HG03175 (cell line): ENCODE measurements at regions not wholly inside any gene's neighbourhood (a gene's known extent, or its start where the extent isn't known, plus 50 kb on each side); places are given as distances from the start of the nearest gene placed in this dataset.

ENCODE experiments used
- ATAC-seq: cut with Tn5 transposase; IDR thresholded peaks from one replicate; pipeline ENCODE4 v1.9.1; 2021; ENCODE audit warnings: mild to moderate bottlenecking, moderate library complexity; ENCODE audit not compliant: unreplicated experiment

DNA sequence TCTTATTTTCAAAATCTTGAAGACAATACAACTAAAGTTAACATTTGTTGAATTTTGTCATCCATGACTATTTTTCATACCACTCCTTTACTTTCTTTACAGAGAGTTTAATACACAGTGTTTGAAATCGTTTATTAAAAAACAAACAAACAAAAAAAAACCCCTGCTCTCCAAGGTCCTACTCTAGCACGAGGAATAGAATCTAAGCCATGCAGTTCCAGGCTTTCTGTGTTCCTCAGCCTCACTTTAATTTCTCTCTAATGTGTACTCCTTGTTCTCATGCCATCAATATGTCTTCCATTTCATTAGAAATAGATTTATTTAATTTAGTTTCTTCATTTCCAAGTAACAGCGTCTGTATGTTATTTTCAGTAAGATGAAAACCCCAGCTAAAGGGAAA is 381.2 kb upstream of the MC4R start:
- no peak for ATAC-seq

DNA sequence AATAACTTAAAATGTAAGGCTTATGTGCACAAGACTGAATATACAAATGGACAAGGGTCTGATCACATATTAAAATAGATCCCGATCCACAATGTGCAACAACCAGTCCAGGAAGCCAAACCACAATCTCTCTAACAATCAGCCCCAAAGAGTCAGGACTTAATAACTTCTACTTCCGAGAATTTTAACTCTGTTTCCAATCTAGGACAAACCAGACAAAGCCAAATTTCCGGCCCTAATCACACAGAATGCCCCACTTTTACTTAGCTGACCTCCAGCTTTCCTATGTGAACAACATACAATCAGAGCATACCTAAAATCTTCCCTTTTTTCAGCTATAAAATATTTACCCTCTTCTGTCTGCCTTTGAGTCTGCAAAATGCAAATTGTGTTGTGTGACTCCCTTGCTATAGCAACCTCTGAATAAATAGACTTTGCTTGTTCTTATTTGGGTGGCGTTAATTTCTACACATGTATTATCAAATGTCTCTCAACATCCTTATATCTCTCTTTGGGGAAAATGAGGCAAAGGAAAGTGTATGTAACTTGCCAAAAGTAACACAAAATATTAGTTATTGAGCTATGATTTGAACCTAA is 381.9 kb upstream of the MC4R start:
- ATAC-seq: no peak

DNA sequence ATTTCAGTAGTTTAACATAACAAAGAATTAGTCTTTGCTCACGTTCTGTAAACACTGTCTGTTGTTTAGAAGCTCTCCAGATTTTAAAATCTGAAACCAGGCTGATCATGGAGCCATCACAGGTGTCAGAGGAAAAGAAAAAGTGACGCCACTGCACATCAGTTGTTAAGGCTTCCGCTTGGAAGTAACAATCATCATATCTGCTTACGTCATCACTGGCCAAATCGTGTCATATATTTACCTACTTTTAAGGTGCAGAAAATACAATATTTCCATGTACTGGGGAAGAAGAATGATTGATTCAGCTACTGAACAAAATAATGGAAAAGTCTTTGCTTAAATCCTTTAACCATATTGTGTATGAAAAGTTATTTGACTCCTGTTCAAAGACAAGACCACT is 382.6 kb upstream of the MC4R start:
- ATAC-seq: no peak

DNA sequence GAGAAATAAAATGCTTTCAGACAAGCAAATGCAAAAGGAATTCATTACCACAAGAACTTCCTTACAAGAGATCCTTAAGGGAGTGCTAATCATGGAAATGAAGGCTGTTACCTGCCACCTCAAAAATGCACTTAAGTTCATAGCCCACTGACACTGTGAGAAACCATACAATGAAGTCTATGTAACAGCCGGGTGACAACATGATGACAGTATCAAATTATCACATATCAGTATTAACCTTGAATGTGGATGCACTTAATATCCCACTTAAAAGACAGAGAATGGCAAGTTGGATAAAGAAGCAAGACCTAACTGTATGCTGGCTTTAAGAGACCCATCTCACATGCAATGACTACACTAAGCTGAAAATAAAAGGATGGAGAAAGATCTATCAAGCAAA is 403.4 kb upstream of the MC4R start:
- ATAC-seq: no peak

DNA sequence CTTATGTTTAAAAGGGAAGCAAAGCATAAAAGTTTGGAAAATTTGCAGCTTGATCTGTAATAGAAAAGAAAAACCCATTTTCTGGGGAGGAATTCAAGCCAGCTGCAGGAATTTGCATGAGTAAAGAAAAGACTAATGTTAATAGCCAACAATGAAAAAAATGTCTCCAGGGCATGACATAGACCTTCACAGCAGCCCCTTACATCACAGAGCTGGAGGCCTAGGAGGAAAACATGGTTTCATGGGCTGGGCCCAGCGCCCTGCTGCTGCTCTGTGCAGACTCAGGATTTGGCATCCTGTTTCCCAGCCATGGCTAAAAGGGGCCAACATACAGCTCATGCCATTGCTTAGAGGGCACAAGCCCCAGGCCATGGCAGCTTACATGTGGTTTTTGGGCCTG is 411.6 kb upstream of the MC4R start:
- no peak for ATAC-seq

DNA sequence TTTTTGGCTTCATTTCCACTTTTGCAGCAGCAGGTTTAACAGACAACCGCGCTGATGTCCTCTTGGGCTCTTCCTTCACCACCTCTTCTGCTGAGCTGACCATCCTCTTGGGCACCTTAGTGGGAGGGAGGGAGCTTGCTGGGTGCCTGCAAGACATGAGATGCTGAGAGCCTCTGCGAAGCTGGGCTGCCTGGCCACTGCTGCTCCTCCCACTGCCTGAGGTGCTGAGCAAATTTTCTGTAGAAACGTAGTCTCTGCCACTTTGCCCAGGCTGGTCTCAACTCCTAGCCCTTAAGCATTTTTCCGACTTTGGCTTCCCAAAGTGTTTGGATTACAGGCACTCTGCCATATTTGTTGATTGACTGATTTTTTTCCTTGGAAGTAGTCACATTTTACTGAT is 422.2 kb upstream of the MC4R start:
- ATAC-seq: no peak

DNA sequence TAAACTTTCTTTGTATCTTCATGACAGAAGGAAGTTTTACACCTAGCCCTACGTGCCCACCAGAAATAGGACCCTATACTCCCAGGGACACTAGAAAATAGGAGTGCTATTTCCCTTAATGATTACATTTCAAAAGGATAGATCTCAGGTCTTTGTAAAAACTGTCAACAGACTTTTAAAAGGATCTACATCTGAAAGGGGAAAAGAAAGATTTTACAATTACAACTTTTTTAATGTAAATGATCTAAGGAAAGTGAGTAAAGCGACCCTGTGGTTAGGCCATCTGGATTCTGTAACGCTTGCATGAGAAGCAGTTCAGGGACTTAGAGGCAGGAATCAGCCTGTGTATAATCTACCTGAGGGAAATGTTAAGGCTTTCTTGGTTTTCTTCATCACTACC is 431.8 kb upstream of the MC4R start:
- ATAC-seq: no peak

DNA sequence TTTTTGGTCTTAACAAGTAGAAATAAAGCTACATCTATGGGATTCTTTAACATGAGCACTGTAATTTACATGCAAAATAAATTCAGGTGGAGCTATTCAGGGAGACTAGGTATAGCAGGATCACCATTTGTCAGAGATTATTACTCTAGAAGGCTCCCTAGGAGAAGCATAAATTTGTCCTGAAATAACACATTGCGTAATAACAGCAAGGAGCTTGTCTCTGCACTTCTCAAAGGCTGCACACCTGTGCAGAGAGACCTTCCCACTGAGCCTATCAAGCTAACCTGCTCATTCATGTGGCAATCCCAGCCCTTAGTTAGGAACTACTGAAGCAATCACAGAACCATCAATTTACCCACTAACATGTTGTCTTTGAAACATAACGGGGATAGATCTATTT is 437.4 kb upstream of the MC4R start:
- no peak for ATAC-seq

DNA sequence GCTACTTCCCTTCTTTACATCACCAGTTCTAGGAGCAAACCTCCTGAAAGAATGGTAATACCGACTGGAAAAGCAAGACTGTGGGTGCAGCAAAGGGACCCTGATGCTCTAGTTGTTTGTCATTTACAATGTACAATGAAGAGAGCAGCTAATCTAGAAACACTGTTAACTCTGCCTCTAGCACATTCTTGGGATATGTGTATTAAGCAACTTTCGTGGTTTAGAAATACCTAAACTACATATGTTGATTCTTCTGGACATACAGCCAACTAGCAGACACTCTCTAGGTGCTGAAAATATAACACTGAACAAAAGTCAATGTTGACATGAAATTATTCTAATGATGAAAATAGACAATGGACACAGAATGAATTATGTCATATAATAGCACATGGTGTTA is 440.3 kb upstream of the MC4R start:
- no peak for ATAC-seq

DNA sequence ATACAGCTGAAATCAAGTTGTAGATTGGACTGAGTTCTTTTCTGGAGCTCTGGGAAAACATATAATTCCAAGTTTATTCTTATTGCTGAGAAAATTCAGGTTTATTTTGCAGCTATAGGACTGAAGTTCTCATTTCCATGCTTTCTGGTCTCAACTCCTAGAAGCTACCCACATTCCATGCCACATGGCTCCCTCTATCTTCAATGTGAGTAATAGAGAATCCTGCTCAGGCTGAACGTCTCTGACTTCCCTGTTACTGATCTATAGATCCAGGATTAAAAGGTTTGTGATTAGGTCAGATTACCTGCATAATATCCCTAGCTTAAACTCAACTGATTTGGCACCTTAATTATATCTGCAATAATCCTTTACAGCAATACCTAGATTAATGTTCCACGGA is 453.8 kb upstream of the MC4R start:
- ATAC-seq: no peak

DNA sequence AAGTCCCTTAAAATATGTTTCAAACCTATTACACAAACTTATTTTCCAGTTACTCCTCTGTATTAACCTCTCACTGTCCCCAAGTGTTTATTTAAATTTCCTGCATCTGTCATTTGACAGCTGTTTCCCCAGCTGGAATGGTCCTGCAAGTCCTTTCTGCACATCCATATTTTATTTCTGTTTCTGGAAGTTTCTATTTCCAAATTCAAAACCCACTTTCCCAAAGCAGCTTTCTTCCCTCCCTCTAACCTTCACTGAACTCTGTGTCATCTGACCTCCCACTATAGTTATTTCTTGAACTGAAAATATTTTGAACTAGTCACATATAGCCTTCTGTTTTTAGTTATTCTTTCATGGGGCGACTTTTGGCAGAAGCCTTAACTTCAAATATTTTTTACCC is 459.4 kb upstream of the MC4R start:
- no peak for ATAC-seq

DNA sequence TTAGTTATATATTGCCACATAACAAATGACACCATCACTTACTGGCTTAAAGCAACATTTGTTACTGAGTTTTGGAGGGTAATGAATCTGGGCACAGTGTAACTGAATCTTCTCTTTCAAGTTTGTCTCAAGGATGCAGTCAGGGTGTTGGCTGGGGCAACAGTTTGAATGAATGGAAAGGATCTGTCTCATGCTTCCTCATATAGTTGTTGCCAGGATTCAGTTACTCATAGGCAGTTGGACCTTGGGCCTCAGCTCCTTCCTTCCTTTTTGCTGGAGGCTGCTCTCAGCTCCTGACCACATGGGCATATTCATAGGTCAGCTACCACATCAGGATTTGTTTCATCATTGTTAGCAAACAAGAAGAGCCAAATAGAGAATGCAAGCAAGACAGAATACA is 466.1 kb upstream of the MC4R start:
- no peak for ATAC-seq

DNA sequence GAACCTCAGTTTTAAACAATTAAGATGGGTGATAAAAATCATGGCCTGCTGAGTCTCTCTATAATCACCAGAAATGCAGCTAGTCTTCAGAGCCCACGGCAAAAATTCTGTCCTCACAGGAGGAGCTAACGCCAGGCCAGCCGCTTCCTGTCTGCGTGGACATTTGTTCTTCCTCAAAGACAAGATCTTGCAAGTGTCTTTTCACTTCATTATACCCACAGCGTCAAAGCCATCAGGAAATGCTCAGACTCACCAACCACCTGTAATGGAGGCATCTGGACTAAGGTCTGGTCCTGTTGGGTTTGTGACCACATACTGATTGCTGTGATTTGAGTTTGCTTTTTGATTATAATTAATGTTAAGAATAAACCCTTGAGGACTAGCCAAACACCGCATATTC is 473.8 kb upstream of the MC4R start:
- ATAC-seq: no peak

DNA sequence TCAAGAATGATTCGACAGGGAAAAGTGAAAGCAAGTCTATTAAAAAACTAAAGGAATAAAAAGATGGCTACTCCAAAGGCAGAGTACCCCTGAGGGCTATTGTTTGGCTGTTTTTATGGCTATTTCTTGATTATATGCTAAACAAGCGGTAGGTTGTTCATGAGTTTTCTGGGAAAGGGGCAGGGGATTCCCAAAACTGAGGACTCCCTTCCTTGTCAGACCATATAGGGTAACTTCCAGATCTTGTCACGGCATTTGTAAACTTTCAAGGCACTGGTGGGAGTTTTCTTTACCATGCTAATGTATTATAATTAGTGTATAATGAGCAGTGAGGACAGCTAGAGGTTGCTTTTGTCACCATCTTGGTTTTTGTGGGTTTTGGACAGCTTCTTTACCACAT is 474.9 kb upstream of the MC4R start:
- no peak for ATAC-seq

DNA sequence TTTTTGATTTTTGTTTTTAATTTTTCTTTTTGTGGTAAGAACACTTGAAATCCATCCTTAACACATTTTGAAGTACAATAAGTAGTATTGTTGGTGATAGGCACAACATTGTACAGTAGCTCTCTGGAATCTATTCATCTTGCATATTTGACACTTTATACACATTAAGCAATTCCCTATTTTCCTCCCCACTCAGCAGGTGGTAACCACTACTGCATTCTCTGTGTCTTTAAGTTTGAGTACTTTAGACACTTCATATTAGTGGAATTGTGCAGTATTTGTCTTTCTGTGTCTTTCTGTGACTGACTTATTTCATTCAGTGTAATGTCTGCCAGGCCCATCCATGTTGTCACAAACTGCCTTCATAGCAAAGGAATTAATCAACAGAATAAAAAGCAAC is 471.7 kb upstream of the CDH20 start:
- no peak for ATAC-seq

DNA sequence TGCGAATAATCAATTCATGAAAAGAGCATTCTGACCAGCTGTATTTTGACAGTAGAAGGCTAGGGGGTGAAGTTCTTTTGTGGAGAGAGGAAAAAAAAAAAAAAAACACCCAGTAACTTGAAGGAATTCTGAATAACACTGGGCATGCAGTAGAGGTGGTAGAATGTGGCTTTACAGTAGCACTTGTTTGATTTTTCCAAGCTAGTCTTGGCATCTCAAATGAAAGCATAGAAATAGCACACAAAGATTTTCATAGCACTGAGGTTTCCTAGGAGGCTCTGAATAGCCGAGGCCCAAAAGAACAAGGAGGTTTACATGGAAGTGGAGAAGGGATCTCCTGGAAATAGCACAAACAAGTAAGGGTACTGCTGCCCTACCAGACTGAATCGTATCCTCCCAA is 470.2 kb upstream of the CDH20 start:
- ATAC-seq: no peak

DNA sequence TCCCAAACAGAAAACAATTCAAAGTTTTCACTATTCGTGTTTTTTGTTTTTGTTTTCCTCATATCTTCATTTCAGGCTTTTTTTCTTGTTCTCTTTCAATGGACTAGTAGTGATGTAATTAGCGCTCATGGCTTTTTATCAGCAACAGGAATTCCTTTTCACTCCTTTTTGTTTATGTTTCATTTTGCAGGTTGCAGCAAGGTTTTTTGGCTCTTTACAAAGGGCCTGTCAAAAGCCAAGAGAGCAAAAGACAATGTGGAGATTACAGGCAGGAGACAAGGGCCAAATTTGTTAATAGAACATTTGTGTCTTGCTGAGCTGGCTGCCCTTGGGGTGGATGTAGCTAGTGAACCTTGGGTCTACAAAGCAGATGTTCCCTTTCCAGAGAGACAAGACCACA is 467.4 kb upstream of the CDH20 start:
- no peak for ATAC-seq

DNA sequence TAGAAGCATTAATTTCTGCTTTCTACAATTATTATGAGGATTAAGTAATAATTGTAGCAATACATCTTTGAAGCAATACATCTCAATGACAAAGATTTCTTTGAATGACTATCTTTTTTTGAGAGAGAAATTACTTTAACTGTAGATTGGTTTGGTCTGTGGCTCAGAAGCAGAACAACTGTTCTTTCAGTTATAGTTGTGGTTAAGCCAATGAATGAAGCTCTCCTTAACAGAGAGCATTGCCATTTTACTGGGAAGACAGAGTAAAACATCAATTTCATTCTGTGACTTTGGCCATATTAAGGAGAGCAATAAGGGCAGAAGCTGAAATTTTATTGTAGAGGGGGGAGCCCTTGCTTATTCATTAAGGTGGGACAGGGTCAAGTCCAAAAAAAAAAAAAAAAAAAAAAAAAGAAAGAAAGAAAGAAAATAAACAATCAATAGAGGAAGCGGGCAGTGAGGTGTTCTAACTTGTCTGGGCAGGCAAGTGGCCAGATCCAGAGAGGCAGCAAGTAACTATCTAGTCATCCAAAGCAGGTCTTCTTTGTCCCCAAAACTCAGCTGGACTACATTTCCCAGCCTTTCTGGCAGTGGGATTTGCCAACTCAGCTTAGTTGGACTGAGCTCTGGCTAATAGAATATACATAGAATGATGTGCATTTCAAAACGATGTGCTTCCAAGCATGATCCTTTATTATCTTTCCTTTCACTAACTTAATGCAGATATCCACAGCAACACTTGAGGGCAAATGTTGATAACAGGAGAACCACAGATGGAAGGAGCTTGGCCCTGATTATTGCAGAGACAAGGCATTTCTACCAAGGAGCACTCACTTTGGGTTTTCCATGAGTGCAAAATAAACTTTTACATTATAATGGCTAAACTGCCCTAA is 462.7 kb upstream of the CDH20 start:
- no peak for ATAC-seq

DNA sequence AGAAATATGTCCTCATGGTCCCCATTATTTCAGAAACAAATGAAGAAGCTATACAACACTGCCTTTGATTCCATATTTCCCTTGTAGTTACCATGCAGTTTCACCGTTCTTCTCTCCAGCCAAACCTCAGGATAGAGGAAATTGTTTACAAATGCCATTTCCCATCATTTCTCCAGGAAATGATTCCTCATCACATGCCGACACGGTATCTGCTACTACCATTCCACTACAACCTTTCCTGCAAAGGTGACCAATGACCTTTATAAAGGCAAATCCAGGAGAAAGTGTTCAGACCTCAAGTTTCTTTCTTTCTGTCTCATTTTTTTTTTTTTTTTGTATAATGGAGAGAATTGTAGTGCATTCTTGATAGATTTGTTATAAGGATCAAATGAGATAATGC is 460.8 kb upstream of the CDH20 start:
- ATAC-seq: no peak

DNA sequence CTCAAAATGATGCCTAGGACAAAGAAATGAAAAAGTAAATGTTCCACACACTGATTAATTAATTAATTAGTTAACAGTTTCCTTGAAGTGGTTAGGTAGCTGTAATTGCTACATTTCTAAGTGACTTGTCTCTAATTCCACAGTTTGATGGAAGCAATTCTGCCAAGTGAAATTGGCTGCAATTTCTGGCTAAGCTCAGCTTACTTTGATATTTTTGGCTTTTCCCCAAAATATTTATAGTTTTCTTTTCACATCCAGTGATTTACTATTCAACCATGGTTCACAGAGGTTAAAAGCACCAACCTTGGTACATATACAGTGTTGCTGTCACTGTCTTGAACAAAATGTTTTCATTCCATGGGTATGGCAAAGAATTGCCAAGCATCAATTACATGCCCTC is 459.5 kb upstream of the CDH20 start:
- no peak for ATAC-seq

DNA sequence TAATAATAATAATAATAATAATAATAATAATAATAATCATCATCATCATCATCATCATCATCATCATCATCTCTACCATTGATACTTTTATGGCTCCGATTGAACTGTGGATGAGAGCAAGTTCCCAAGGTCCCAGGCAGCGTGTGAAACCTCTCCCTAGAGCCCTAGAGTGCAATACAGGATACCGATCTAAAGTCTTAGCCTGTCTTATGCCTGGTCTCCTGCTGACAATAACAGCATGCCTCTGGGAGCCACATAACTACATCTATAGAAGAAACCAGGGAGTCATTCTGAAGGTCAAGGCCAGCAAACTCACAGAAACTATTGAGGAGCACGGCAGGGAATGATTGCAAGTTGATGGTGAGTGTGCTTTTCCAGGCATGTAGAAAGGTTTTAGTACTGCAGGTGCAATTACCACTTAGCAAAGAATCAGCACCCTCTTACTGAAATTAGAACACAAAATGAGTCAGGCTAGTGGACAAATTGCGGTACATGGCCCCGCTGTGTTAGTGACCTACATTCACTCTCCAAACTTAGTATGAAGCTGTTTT is 457.2 kb upstream of the CDH20 start:
- ATAC-seq: no peak

DNA sequence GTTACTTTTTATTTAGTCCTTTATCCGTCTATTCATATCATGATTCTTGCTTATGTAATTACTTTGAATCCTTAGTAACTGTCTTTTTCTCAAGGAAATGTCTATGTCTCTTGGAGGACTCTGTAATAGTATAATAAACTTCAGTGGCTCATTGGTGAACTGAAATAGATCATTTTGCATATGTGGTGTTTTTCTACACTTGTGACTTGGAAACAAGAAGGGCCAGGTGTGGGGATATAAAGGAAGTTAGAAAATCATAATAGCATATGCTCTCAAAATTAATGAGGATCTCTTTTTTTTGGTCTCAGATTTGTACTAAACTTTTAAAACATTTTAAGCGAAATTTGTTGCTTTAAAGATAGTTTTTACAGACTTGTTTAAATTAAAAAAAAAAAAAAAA is 453.0 kb upstream of the CDH20 start:
- no peak for ATAC-seq

DNA sequence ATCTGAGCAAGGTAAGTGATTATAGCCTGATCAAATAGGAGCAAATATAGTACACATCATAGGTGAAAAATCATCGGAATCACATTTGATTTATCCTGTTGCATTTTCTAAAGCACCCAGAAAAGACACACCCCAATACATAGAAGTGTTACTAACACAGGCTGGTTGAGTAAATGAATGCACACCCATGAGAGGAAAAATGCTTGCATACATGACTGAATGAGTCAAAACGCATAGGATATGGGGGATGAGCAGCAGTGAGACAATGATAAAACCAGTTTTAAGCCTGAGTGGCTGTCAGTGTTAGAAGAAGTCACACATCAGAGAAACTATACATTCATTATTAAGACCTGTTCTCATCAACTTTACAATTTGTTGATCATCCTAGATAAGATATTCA is 449.6 kb upstream of the CDH20 start:
- no peak for ATAC-seq
